Fibroblast of mammary gland (primary cell): ENCODE measurements at regions not wholly inside any gene's neighbourhood (a gene's known extent, or its start where the extent isn't known, plus 50 kb on each side); places are given as distances from the start of the nearest gene placed in this dataset.

Experiments used
- DNase-seq: peaks from one replicate; pipeline ENCODE4 v3.0.0-alpha.2; 2010; ENCODE audit warnings: low read depth
- H3K4me3 ChIP-seq: 2 replicates; pipeline ENCODE4 v1.5.1; 2011; ENCODE audit warnings: low read depth, mild to moderate bottlenecking, low read length, moderate library complexity; ENCODE audit not compliant: control insufficient read depth
- TF ChIP-seq, protein P1 (sequence below): conservative IDR thresholded peaks from 2 replicates; pipeline ENCODE4 v1.5.1; 2011; ENCODE audit warnings: low read depth, low read length, inconsistent platforms; ENCODE audit not compliant: control insufficient read depth, insufficient read depth

- H3K4me3 ChIP-seq: no peak overlapping the region
- TF ChIP-seq, protein P1, sequence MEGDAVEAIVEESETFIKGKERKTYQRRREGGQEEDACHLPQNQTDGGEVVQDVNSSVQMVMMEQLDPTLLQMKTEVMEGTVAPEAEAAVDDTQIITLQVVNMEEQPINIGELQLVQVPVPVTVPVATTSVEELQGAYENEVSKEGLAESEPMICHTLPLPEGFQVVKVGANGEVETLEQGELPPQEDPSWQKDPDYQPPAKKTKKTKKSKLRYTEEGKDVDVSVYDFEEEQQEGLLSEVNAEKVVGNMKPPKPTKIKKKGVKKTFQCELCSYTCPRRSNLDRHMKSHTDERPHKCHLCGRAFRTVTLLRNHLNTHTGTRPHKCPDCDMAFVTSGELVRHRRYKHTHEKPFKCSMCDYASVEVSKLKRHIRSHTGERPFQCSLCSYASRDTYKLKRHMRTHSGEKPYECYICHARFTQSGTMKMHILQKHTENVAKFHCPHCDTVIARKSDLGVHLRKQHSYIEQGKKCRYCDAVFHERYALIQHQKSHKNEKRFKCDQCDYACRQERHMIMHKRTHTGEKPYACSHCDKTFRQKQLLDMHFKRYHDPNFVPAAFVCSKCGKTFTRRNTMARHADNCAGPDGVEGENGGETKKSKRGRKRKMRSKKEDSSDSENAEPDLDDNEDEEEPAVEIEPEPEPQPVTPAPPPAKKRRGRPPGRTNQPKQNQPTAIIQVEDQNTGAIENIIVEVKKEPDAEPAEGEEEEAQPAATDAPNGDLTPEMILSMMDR: no peak
- DNase-seq: no peak
Observed at GRCh38 chr11:134677891-134678551, 266.0 kb upstream of the B3GAT1 start.

DNA sequence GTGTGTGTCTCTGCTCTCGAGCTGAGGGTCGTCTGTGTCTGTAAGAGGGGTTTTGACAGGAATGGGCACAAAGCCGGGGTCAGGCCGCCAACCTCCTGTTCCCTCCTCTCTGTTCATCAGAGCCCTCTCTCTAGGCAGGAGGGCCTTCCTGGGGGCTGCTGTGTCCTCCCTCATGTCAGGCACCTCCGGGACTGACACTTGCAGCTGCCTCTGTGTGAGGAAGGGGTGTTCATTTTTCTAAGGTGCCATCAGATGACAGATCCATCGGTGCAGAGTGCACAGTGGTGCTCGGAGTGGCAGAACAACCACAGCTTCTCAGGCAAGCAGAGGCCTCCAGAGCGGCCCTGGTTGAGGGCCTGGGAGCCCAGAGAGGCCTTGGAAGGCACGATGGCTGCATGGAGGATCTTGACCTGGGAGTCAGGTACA, 265.4 kb upstream of the B3GAT1 start:
- no peak for DNase-seq
- no peak overlapping the region for H3K4me3 ChIP-seq
- TF ChIP-seq, protein P1: no peak

- no peak overlapping the region for H3K4me3 ChIP-seq
- no peak for DNase-seq
- TF ChIP-seq, protein P1: no peak
Observed at GRCh38 chr11:134676516-134677287, 264.7 kb upstream of the B3GAT1 start.

DNA sequence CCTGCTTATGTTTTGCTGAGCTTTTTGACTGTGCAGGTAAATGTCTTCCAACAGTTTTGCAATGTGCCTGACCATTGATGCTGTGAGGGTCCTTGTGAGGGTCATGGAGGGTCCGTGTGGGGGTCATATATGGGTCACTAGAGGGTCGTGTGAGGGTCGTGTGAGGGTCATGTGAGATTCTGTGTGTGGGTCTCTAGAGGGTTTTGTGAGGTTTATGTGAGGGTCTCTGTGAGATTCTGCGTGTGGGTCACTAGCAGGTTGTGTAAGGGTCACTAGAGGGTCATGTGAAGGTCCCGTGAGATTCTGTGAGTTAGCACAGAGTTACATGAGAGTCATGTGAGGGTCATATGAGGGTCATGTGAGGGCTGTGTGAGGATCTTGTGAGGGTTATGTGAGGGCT, 263.9 kb upstream of the B3GAT1 start:
- H3K4me3 ChIP-seq: no peak overlapping the region
- TF ChIP-seq, protein P1: no peak
- no peak for DNase-seq

DNA sequence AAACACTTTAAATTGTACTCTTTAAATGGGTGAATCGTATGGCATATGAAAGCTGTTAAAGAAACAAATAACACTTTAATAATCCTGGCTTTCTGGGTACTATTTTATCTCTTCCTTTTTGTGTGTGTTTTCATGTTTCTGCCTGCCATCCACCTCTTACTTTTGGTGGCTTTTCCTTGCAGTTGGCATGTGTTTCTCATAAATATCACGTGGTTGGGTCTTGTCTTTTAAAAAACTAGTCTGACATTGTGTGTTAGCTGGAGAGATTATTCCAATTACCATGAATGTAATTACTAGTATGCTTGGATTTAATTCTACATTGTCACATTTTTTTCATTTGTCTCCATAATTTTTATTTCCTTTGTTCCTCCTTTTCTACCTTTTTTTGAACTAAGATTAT, 262.9 kb upstream of the B3GAT1 start:
- TF ChIP-seq, protein P1: no peak
- no peak for DNase-seq

GRCh38 chr11:134670961-134671370, 258.9 kb upstream of the B3GAT1 start:
- TF ChIP-seq, protein P1: no peak
- DNase-seq: no peak

More for the DNA sequence above, 262.9 kb upstream of the B3GAT1 start:
- H3K4me3 ChIP-seq: no peak overlapping the region

More at GRCh38 chr11:134670961-134671370, 258.9 kb upstream of the B3GAT1 start:
- no peak overlapping the region for H3K4me3 ChIP-seq
